Cardiac fibroblast (primary cell): ENCODE measurements at regions not wholly inside any gene's neighbourhood (a gene's known extent, or its start where the extent isn't known, plus 50 kb on each side); places are given as distances from the start of the nearest gene placed in this dataset.

Source experiments
- DNase-seq, 2 donors: peaks; one replicate each; pipeline versions ENCODE4 v3.0.0 to v3.0.0-alpha.2; 2010; ENCODE audit warnings: low read depth in 2 of 2
- H3K4me3 ChIP-seq, 2 donors: replicated peaks in 1 of 2; 1 replicate in 1 of 2; 2 replicates in 1 of 2; pipeline ENCODE4 v1.5.1; 2011; ENCODE audit warnings: low read depth in 2 of 2, low read length in 2 of 2, mild to moderate bottlenecking in 2 of 2, moderate library complexity in 1 of 2
- CTCF ChIP-seq: IDR thresholded peaks from one replicate; pipeline ENCODE4 v1.5.1; 2011; ENCODE audit warnings: low read depth, mild to moderate bottlenecking, low read length, inconsistent platforms

DNA sequence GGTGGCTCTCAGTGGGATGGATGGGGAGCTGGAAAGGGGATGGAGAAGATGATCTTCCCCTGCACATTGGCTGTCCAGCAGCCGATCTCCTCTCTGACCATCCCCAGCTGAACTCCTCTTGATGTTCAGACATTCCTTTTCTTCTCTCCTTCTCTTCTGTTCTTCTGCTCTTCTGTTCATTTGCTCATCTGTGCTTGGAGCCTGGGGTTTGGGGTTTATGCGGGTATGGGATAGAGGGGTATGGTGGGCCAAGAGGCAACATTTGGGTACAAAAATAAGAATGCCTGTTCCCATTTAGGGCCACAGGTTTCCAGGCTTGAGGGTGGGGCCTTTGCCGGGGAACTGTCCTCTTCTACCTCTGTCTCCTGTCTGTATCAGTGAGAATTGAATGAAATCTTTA, 205.4 kb upstream of the XYLT1 start:
- H3K4me3 ChIP-seq = no peak overlapping the region
- TF ChIP-seq CTCF = no peak
- DNase-seq = no peak

DNA sequence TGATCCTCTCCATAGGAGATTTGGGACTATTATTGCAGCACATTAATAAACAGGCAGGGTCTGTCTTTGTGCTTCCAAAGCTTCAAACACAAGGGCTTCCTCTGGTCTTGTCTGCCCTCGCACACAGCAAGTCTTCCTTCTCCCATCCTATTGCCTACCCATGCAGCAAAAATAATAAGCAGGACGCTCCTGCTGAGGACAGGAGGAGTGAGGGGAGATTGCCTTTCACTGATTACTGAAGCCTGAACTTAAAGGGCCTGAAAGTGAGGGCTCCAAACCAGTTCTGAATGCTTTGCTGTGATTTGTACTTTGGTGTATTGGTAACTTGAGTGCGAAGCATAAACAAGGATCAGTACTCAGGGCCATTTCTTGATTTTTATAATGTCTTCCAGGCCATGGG, 197.6 kb upstream of the XYLT1 start:
- H3K4me3 ChIP-seq = no peak overlapping the region
- no peak for DNase-seq
- TF ChIP-seq CTCF = no peak

GRCh38 chr16:17666293-17666692, 195.5 kb upstream of the XYLT1 start:
- no peak for DNase-seq
- TF ChIP-seq CTCF = no peak
- H3K4me3 ChIP-seq = no peak overlapping the region

DNA sequence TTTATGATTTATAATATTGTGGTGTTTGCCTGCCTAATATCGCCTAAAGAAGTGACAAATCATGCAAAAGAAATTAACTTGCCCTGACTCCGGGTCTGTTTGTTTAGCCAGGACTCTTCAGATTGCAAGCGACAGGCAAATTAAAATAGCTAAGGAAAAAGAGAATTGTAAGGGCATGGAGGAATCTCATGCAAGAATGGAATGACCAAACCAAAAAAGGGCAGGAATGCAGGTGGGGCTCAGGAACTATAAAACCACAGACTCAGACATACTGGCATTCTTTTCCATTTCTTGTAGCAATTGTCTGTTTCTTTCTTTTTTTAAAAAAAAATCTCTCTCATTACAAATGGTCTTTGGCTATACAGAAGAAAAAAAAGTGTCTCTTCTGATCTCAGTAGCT, 188.1 kb upstream of the XYLT1 start:
- DNase-seq = no peak
- H3K4me3 ChIP-seq = no peak overlapping the region
- no peak for TF ChIP-seq CTCF

DNA sequence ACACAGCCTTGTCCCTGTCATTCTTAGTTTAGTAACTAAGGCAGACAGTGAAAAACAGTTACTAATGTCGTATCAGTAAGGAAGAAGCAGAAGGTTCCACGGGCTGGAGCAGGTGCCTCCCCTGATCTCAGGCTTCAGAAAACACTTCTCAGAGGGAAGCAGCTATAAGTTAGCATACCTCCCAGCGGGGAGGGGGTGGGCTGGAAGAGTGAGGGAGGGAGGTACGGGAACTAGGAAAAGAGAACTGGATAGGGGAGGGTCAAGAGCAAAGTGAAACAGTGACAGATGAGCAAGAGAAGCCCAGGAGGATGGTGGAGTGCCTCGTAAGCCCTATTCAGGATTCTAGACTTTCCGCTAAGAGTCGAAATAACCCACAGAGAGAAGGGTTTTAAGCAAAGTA, 186.3 kb upstream of the XYLT1 start:
- no peak overlapping the region for H3K4me3 ChIP-seq
- no peak for TF ChIP-seq CTCF
- no peak for DNase-seq

- no peak overlapping the region for H3K4me3 ChIP-seq
- no peak for TF ChIP-seq CTCF
Observed at GRCh38 chr16:17654571-17654970, 183.8 kb upstream of the XYLT1 start.

GRCh38 chr16:17654142-17654541, 183.4 kb upstream of the XYLT1 start:
- DNase-seq = no peak
- TF ChIP-seq CTCF = no peak

More at GRCh38 chr16:17654571-17654970, 183.8 kb upstream of the XYLT1 start:
- DNase-seq = no peak

More at GRCh38 chr16:17654142-17654541, 183.4 kb upstream of the XYLT1 start:
- H3K4me3 ChIP-seq = no peak overlapping the region
